IMR-90 (cell line): ENCODE measurements at regions not wholly inside any gene's neighbourhood (a gene's known extent, or its start where the extent isn't known, plus 50 kb on each side); places are given as distances from the start of the nearest gene placed in this dataset.

Experiments used
- ATAC-seq: fragments of 200-7000 bp; cut with Tn5 transposase; 2 replicates; pipeline ENCODE4 v1.9.1; 2020; ENCODE audit warnings: low read depth, mild to moderate bottlenecking, moderate library complexity
- BruUV-seq: library from RNA; stranded (reverse); fragments of 400-500 nt; replicated peaks from 2 replicates; lab custom pipeline; 2021; lab: Mats Ljungman, UMichigan
- CTCF ChIA-PET: fragments of 300-600 bp; formaldehyde crosslinking; extraction: SDS; loops from one replicate; lab custom pipeline; 2021; ENCODE audit warnings: antibody characterized with exemption; lab: Yijun Ruan, JAX
- POLR2A ChIA-PET: fragments of 300-600 bp; sonication (Branson Sonifier 250); formaldehyde crosslinking; loops from one replicate; lab custom pipeline; 2022; ENCODE audit warnings: antibody characterized with exemption; ENCODE audit not compliant: unreplicated experiment; lab: Charles Lee
- DNase-seq: peaks from one replicate; pipeline ENCODE4 v3.0.0; 2013
- H2AFZ ChIP-seq: replicated peaks from 2 replicates; pipeline ENCODE3; 2013; ENCODE audit warnings: low read length, mild to moderate bottlenecking; ENCODE audit not compliant: poor library complexity
- H2AK5ac ChIP-seq: 2 replicates; pipeline ENCODE4 v1.6.1; 2013; ENCODE audit warnings: low read depth, low read length, inconsistent platforms
- H2AK9ac ChIP-seq: replicated peaks from 2 replicates; pipeline ENCODE3; 2013; ENCODE audit warnings: mild to moderate bottlenecking, low read depth, low read length, moderate library complexity; ENCODE audit not compliant: poor library complexity
- H2BK120ac ChIP-seq: 2 replicates; pipeline ENCODE4 v1.6.1; 2013; ENCODE audit warnings: low read depth, low read length, inconsistent platforms
- H2BK15ac ChIP-seq: 3 replicates; pipeline ENCODE4 v1.6.1; 2013; ENCODE audit warnings: low read depth, low read length, inconsistent platforms
- H2BK20ac ChIP-seq: 2 replicates; pipeline ENCODE4 v1.6.1; 2013; ENCODE audit warnings: low read depth, mild to moderate bottlenecking, inconsistent platforms, low read length, moderate library complexity
- H2BK5ac ChIP-seq: 2 replicates; pipeline ENCODE4 v1.6.1; 2013; ENCODE audit warnings: mild to moderate bottlenecking, low read depth, low read length, inconsistent platforms; ENCODE audit not compliant: poor library complexity, severe bottlenecking
- H3K14ac ChIP-seq: replicated peaks from 2 replicates; pipeline ENCODE4 v1.6.1; 2013; ENCODE audit warnings: low read depth, low read length, inconsistent platforms
- H3K18ac ChIP-seq: 2 replicates; pipeline ENCODE4 v1.6.1; 2013; ENCODE audit warnings: low read depth, low read length, control low read depth
- H3K23ac ChIP-seq: 2 replicates; pipeline ENCODE4 v1.6.1; 2013; ENCODE audit warnings: low read depth, low read length, inconsistent platforms
- H3K27ac ChIP-seq: 2 replicates; pipeline ENCODE4 v1.5.1; 2013; ENCODE audit warnings: mild to moderate bottlenecking, control low read depth, low read length; ENCODE audit not compliant: insufficient read depth
- H3K27me3 ChIP-seq: 2 replicates; pipeline ENCODE4 v1.6.1; 2013; ENCODE audit warnings: low read length; ENCODE audit not compliant: control insufficient read depth, insufficient read depth
- H3K36me3 ChIP-seq: 2 replicates; pipeline ENCODE4 v1.6.1; 2013; ENCODE audit warnings: low read length, mixed read lengths; ENCODE audit not compliant: control insufficient read depth, insufficient read depth
- H3K4ac ChIP-seq: 2 replicates; pipeline ENCODE4 v1.6.1; 2013; ENCODE audit warnings: low read depth, low read length, inconsistent platforms
- H3K4me1 ChIP-seq: 2 replicates; pipeline ENCODE4 v1.6.1; 2013; ENCODE audit warnings: low read length, mixed read lengths; ENCODE audit not compliant: control insufficient read depth, insufficient read depth
- H3K4me2 ChIP-seq: 2 replicates; pipeline ENCODE4 v1.6.1; 2013; ENCODE audit warnings: low read depth, mild to moderate bottlenecking, control low read depth, low read length, moderate library complexity
- H3K4me3 ChIP-seq: 2 replicates; pipeline ENCODE4 v1.5.1; 2013; ENCODE audit warnings: low read depth, mild to moderate bottlenecking, control low read depth, low read length, moderate library complexity; ENCODE audit not compliant: insufficient read depth
- H3K56ac ChIP-seq: 2 replicates; pipeline ENCODE4 v1.6.1; 2013; ENCODE audit warnings: low read length, inconsistent platforms; ENCODE audit not compliant: insufficient read depth; ENCODE audit errors: extremely low read depth
- H3K79me1 ChIP-seq, 2 experiments: 2 replicates each; pipeline ENCODE4 v1.6.1; 2013; ENCODE audit warnings: low read length in 2 of 2, inconsistent platforms in 1 of 2, low read depth in 1 of 2
- H3K9ac ChIP-seq: 2 replicates; pipeline ENCODE4 v1.6.1; 2013; ENCODE audit warnings: low read depth, low read length, control low read depth
- H3K9me1 ChIP-seq: 2 replicates; pipeline ENCODE4 v1.6.1; 2013; ENCODE audit warnings: low read length, inconsistent platforms; ENCODE audit not compliant: insufficient read depth
- H3K9me3 ChIP-seq: 2 replicates; pipeline ENCODE4 v1.6.1; 2013; ENCODE audit warnings: low read length; ENCODE audit not compliant: control insufficient read depth, insufficient read depth
- H4K20me1 ChIP-seq: 2 replicates; pipeline ENCODE4 v1.6.1; 2013; ENCODE audit warnings: low read length, inconsistent platforms; ENCODE audit not compliant: insufficient read depth
- H4K5ac ChIP-seq: 2 replicates; pipeline ENCODE4 v1.6.1; 2013; ENCODE audit warnings: mild to moderate bottlenecking, low read depth, low read length, control low read depth
- H4K8ac ChIP-seq, 2 experiments: 2 replicates each; pipeline ENCODE4 v1.6.1; 2013; ENCODE audit warnings: low read depth in 2 of 2, low read length in 2 of 2, control low read depth in 1 of 2, inconsistent platforms in 1 of 2
- H4K91ac ChIP-seq: 2 replicates; pipeline ENCODE4 v1.6.1; 2013; ENCODE audit warnings: low read depth, low read length, inconsistent platforms; ENCODE audit not compliant: insufficient read depth
- BHLHE40 ChIP-seq: fragments of 150-350 bp; IDR thresholded peaks from 2 replicates; pipeline ENCODE4 v1.6.1; 2016; ENCODE audit warnings: mild to moderate bottlenecking, low read depth, low read length
- CEBPB ChIP-seq: IDR thresholded peaks from 2 replicates; pipeline ENCODE4 v1.6.1; 2012; ENCODE audit warnings: low read depth, low read length, improper control_type of control experiment
- CHD1 ChIP-seq: IDR thresholded peaks from 2 replicates; pipeline ENCODE4 v1.6.1; 2012; ENCODE audit warnings: low read depth, low read length, improper control_type of control experiment
- FOS ChIP-seq: fragments of 150-350 bp; IDR thresholded peaks from 2 replicates; pipeline ENCODE4 v1.6.1; 2016; ENCODE audit warnings: low read depth, low read length
- MAFK ChIP-seq: IDR thresholded peaks from 2 replicates; pipeline ENCODE4 v1.6.1; 2012; ENCODE audit warnings: low read depth, low read length, improper control_type of control experiment
- MAZ ChIP-seq: IDR thresholded peaks from 2 replicates; pipeline ENCODE4 v1.6.1; 2012; ENCODE audit warnings: low read depth, mild to moderate bottlenecking, low read length, improper control_type of control experiment, moderate library complexity, borderline replicate concordance
- MXI1 ChIP-seq: IDR thresholded peaks from 2 replicates; pipeline ENCODE4 v1.6.1; 2012; ENCODE audit warnings: low read depth, mild to moderate bottlenecking, low read length, moderate library complexity, borderline replicate concordance
- NFE2L2 ChIP-seq: fragments of 150-350 bp; IDR thresholded peaks from 2 replicates; pipeline ENCODE4 v1.6.1; 2016; ENCODE audit warnings: low read depth, mild to moderate bottlenecking, low read length
- POLR2A ChIP-seq: IDR thresholded peaks from 2 replicates; pipeline ENCODE4 v1.6.1; 2012; ENCODE audit warnings: mild to moderate bottlenecking, low read depth, low read length
- RAD21 ChIP-seq: IDR thresholded peaks from 2 replicates; pipeline ENCODE4 v1.6.1; 2012; ENCODE audit warnings: low read length, improper control_type of control experiment
- RCOR1 ChIP-seq: IDR thresholded peaks from 2 replicates; pipeline ENCODE4 v1.6.1; 2012; ENCODE audit warnings: mild to moderate bottlenecking, low read length, improper control_type of control experiment; ENCODE audit not compliant: insufficient replicate concordance
- RFX5 ChIP-seq: IDR thresholded peaks from 2 replicates; pipeline ENCODE4 v1.8.0; 2012; ENCODE audit warnings: low read depth, mild to moderate bottlenecking, low read length, moderate library complexity
- SMC3 ChIP-seq: fragments of 150-350 bp; IDR thresholded peaks from 2 replicates; pipeline ENCODE4 v1.6.1; 2016; ENCODE audit warnings: low read depth, mild to moderate bottlenecking, antibody characterized with exemption, low read length, moderate library complexity
- WGBS, 2 experiments: methylation state at CpG; one replicate each; pipeline versions ENCODE4 v1.1.5 to v1.1.7; 2013; ENCODE audit warnings: missing lambda C conversion rate in 2 of 2; ENCODE audit not compliant: insufficient read length in 1 of 2; ENCODE audit errors: extremely low coverage in 2 of 2; 5-methylcytosine and 5-hydroxymethylcytosine counted together
- dilution Hi-C: fragments of 300-500 bp; cut with HindIII; formaldehyde crosslinking; loops from one replicate; pipeline ENCODE4 v1.14.3; 2018; ENCODE audit warnings: low sequenced_read_pairs; ENCODE audit not compliant: unreplicated experiment
- in situ Hi-C: fragments of 300-500 bp; cut with MboI; formaldehyde crosslinking; loops from 3 replicates; pipeline ENCODE4 v1.14.3; 2019; ENCODE audit warnings: low sequenced_read_pairs, inconsistent platforms, mixed read lengths
- intact Hi-C: fragments of 100-400 bp; cut with micrococcal nuclease; formaldehyde crosslinking; loops from 2 replicates; pipeline ENCODE4 v1.10.0; 2022
- TF ChIP-seq, protein P1 (sequence below): fragments of 150-350 bp; IDR thresholded peaks from 2 replicates; pipeline ENCODE4 v1.6.1; 2017; ENCODE audit warnings: mild to moderate bottlenecking, antibody characterized with exemption, low read length, low read depth
- TF ChIP-seq, protein P2 (sequence below): fragments of 150-350 bp; IDR thresholded peaks from 2 replicates; pipeline ENCODE4 v1.6.1; 2016; ENCODE audit warnings: low read depth, mild to moderate bottlenecking, low read length, moderate library complexity, borderline replicate concordance
- TF ChIP-seq, protein P3 (sequence below): conservative IDR thresholded peaks from 2 replicates; pipeline ENCODE4 v1.5.1; 2012; ENCODE audit warnings: mild to moderate bottlenecking, low read depth, low read length, improper control_type of control experiment

DNA sequence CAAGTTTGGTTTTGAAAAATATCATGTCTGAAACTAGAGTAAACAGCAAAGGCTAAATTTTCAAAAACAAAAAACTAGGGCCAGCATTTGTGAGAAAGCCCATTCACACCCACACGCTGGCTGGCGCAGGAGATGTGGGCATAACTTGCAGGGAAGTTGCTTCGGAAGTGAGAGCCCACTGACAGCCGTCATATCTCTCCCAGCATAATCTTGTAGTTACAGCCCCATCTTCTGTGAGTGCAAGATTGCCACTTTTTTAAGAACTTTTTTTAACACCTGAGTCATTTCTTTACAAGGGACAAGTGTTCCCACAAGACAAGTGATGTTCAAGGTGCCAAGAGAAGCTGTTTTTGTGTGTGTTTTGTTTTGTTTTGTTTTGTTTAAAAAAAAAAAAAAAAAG, 212.5 kb upstream of the CNR1 start:
- in situ Hi-C loops (no loop called here), intact Hi-C loops (no loop called here), dilution Hi-C loops (no loop called here)
- Histone ChIP-seq H3K18ac (no peak overlapping the region), H2BK15ac (no peak overlapping the region), H3K9ac (no peak overlapping the region), H3K27ac (no peak overlapping the region), H2BK5ac (no peak overlapping the region), H3K27me3 (no peaks in the 10 kb centered on the region), H3K9me3 (no peaks in the 10 kb centered on the region), H2BK20ac (no peak overlapping the region), H2AK5ac (no peak overlapping the region), H3K23ac (no peak overlapping the region), H4K8ac (no peak overlapping the region), H3K14ac (no peak overlapping the region), H4K91ac (no peak overlapping the region), H3K36me3 (no peaks in the 10 kb centered on the region), H4K20me1 (no peaks in the 10 kb centered on the region), H3K4me2 (no peak overlapping the region), H3K9me1 (no peaks in the 10 kb centered on the region), H2AFZ (no peak overlapping the region), H3K4ac (no peak overlapping the region), H4K5ac (no peak overlapping the region), H2AK9ac (no peak overlapping the region), H3K4me3 (no peak overlapping the region), H3K56ac (no peak overlapping the region), H3K79me1 (no peaks in the 10 kb centered on the region), H3K4me1 (no peaks in the 10 kb centered on the region), H2BK120ac (no peak overlapping the region)
- ChIA-PET CTCF (no interaction called here), POLR2A (no interaction called here)
- no peak for ATAC-seq
- BruUV-seq = no TSS peak
- no peak for DNase-seq
- TF ChIP-seq CHD1 (no peak), SMC3 (no peak), FOS (no peak), CEBPB (no peak), POLR2A (no peak), MXI1 (no peak), NFE2L2 (no peak), RCOR1 (no peak), RAD21 (no peak), MAZ (no peak), MAFK (no peak), BHLHE40 (no peak), RFX5 (no peak)
- TF ChIP-seq, protein P1, sequence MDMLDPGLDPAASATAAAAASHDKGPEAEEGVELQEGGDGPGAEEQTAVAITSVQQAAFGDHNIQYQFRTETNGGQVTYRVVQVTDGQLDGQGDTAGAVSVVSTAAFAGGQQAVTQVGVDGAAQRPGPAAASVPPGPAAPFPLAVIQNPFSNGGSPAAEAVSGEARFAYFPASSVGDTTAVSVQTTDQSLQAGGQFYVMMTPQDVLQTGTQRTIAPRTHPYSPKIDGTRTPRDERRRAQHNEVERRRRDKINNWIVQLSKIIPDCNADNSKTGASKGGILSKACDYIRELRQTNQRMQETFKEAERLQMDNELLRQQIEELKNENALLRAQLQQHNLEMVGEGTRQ = no peak
- TF ChIP-seq, protein P2, sequence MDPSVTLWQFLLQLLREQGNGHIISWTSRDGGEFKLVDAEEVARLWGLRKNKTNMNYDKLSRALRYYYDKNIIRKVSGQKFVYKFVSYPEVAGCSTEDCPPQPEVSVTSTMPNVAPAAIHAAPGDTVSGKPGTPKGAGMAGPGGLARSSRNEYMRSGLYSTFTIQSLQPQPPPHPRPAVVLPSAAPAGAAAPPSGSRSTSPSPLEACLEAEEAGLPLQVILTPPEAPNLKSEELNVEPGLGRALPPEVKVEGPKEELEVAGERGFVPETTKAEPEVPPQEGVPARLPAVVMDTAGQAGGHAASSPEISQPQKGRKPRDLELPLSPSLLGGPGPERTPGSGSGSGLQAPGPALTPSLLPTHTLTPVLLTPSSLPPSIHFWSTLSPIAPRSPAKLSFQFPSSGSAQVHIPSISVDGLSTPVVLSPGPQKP = no peak
- TF ChIP-seq, protein P3, sequence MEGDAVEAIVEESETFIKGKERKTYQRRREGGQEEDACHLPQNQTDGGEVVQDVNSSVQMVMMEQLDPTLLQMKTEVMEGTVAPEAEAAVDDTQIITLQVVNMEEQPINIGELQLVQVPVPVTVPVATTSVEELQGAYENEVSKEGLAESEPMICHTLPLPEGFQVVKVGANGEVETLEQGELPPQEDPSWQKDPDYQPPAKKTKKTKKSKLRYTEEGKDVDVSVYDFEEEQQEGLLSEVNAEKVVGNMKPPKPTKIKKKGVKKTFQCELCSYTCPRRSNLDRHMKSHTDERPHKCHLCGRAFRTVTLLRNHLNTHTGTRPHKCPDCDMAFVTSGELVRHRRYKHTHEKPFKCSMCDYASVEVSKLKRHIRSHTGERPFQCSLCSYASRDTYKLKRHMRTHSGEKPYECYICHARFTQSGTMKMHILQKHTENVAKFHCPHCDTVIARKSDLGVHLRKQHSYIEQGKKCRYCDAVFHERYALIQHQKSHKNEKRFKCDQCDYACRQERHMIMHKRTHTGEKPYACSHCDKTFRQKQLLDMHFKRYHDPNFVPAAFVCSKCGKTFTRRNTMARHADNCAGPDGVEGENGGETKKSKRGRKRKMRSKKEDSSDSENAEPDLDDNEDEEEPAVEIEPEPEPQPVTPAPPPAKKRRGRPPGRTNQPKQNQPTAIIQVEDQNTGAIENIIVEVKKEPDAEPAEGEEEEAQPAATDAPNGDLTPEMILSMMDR = no peak
- WGBS, 2 experiments = no CpG with 5 or more reads among the region's 4 CpGs
